PFSK-1 (cell line): ENCODE measurements at regions not wholly inside any gene's neighbourhood (a gene's known extent, or its start where the extent isn't known, plus 50 kb on each side); places are given as distances from the start of the nearest gene placed in this dataset.

ENCODE experiments used
- FOXP2 ChIP-seq: optimal IDR thresholded peaks from 2 replicates; pipeline ENCODE3; 2011; ENCODE audit warnings: borderline replicate concordance, control low read depth, inconsistent platforms; ENCODE audit not compliant: insufficient read depth; ENCODE audit errors: extremely low read length, extremely low read depth
- POLR2AphosphoS5 ChIP-seq: IDR thresholded peaks from 2 replicates; pipeline ENCODE4 v1.6.1; 2012; ENCODE audit warnings: low read depth, mild to moderate bottlenecking, control low read depth, low read length, moderate library complexity
- REST ChIP-seq, 2 experiments: IDR thresholded peaks; 2 replicates each; pipeline versions ENCODE4 v1.6.1 to v1.8.0; 2011 to 2012; ENCODE audit warnings: low read depth in 2 of 2, low read length in 2 of 2, control low read depth in 1 of 2, inconsistent platforms in 1 of 2, mild to moderate bottlenecking in 1 of 2, moderate library complexity in 1 of 2; ENCODE audit not compliant: insufficient read depth in 1 of 2
- SIN3A ChIP-seq: IDR thresholded peaks from 2 replicates; pipeline ENCODE4 v1.6.1; 2012; ENCODE audit warnings: mild to moderate bottlenecking, low read length, moderate library complexity, borderline replicate concordance; ENCODE audit not compliant: insufficient read depth
- TAF1 ChIP-seq: IDR thresholded peaks from 2 replicates; pipeline ENCODE4 v1.6.1; 2012; ENCODE audit warnings: low read length, control low read depth, borderline replicate concordance; ENCODE audit not compliant: insufficient read depth

- TF ChIP-seq SIN3A (no peak), POLR2AphosphoS5 (no peak), FOXP2 (no peak)
Observed at GRCh38 chr20:16106191-16106849, 466.9 kb downstream of the KIF16B start.

DNA sequence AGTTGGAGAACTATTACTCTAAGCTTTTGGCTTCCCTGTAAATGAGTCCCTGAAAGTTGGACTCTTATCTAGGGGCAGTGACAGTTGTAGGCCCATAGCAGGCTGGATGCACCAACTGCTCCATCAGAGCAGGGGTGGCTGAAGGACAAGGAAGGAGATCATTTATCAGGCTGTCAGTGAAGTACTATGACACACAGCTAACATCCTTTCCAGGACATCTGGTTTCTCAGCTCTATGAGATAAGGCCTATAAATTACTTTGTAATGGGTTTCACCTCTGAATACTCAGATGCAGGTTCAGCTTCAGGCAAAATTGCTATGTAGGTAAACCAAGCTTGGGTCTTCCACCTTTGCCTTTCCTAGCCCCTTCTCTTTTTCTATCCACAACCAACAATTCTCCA is 468.5 kb downstream of the KIF16B start:
- TF ChIP-seq TAF1 = no peak
- no peak for TF ChIP-seq FOXP2
- no peak for TF ChIP-seq REST (IDR thresholded peaks at IDR 0.05; ENCODE audit: insufficient read depth in 1 of 2, low read depth in 2 of 2, low read length in 2 of 2)
- no peak for TF ChIP-seq POLR2AphosphoS5
- TF ChIP-seq SIN3A = no peak
